Activated B cell treated with CpG ODN at 0.5 μM for 24 hours (primary cell): ENCODE measurements at regions not wholly inside any gene's neighbourhood (a gene's known extent, or its start where the extent isn't known, plus 50 kb on each side); places are given as distances from the start of the nearest gene placed in this dataset.

Experiments
- ATAC-seq: fragments of 200-7000 bp; cut with Tn5 transposase; one replicate; pipeline ENCODE4 v1.10.0; 2021; ENCODE audit warnings: low read depth, mild to moderate bottlenecking, moderate library complexity
- CTCF ChIA-PET: fragments of 350-600 bp; sonication (Branson Sonifier 250); formaldehyde crosslinking; loops from one replicate; lab custom pipeline; 2021; ENCODE audit warnings: antibody characterized with exemption; lab: Charles Lee
- POLR2A ChIA-PET: fragments of 350-600 bp; sonication (Branson Sonifier 250); formaldehyde crosslinking; loops from one replicate; lab custom pipeline; 2021; ENCODE audit warnings: antibody characterized with exemption; lab: Charles Lee
- DNase-seq: peaks from one replicate; pipeline ENCODE4 v3.0.0; 2022
- H3K27ac Mint-ChIP-seq: one replicate; pipeline ENCODE4 v1.8.0; 2020; ENCODE audit warnings: mixed read lengths
- H3K27me3 Mint-ChIP-seq: one replicate; pipeline ENCODE4 v1.8.0; 2021; ENCODE audit warnings: mixed read lengths
- H3K36me3 Mint-ChIP-seq: one replicate; pipeline ENCODE4 v1.8.0; 2021; ENCODE audit warnings: low read depth, mixed read lengths
- H3K4me1 Mint-ChIP-seq: one replicate; pipeline ENCODE4 v1.8.0; 2021; ENCODE audit warnings: mixed read lengths
- H3K4me3 Mint-ChIP-seq: one replicate; pipeline ENCODE4 v1.8.0; 2020; ENCODE audit warnings: mild to moderate bottlenecking, mixed read lengths
- H3K9me3 Mint-ChIP-seq: one replicate; pipeline ENCODE4 v1.8.0; 2020; ENCODE audit warnings: mixed read lengths
- CTCF ChIP-seq: fragments of 200-600 bp; IDR thresholded peaks from one replicate; pipeline ENCODE4 v1.8.0; 2022; ENCODE audit warnings: antibody characterized with exemption, mild to moderate bottlenecking
- intact Hi-C: fragments of 100-400 bp; cut with micrococcal nuclease; formaldehyde crosslinking; loops from one replicate; pipeline ENCODE4 v1.15.1; 2024

DNA sequence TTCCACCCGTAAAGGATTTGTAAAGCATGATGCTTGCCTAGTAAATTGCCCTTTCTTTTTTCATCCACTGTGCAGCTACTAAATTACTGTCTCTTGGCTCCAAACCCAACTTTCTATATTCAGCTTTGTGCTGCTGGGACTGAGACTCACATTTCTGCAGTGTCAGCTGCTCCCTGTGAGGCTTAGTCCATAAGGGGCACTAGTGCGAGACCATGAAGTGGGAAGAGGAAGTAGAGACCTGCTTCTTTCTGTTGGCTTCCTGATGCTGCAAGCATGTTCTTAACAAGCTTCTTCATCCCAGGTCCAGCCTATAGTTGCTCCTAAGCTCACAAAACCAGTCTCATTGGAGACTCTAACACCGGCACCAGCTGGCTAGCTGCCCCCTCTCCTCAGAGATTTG, 74.9 kb upstream of the HS3ST2 start:
- Mint-ChIP-seq H3K4me1 (peaks cover 2% of the 10 kb centered on the region), H3K27me3 (peaks cover 18% of the 10 kb centered on the region), H3K4me3 (no peak overlapping the region), H3K36me3 (no peaks in the 10 kb centered on the region), H3K27ac (no peak overlapping the region), H3K9me3 (peaks cover 12% of the 10 kb centered on the region)
- CTCF ChIA-PET, result no interaction called here
- TF ChIP-seq CTCF, result no peak
- intact Hi-C loops, result no loop called here
- POLR2A ChIA-PET, result no interaction called here
- ATAC-seq, result no peak
- DNase-seq, result no peak

GRCh38 chr16:22743401-22743800, 70.6 kb upstream of the HS3ST2 start:
- CTCF ChIA-PET, result no interaction called here
- Mint-ChIP-seq H3K4me1 (peaks cover 2% of the 10 kb centered on the region), H3K27me3 (peaks cover 21% of the 10 kb centered on the region), H3K36me3 (no peaks in the 10 kb centered on the region), H3K4me3 (no peak overlapping the region), H3K27ac (no peak overlapping the region), H3K9me3 (peaks cover 22% of the 10 kb centered on the region)
- POLR2A ChIA-PET, result no interaction called here
- ATAC-seq (no peak), DNase-seq (no peak)
- TF ChIP-seq CTCF, result no peak
- intact Hi-C loops, result no loop called here

DNA sequence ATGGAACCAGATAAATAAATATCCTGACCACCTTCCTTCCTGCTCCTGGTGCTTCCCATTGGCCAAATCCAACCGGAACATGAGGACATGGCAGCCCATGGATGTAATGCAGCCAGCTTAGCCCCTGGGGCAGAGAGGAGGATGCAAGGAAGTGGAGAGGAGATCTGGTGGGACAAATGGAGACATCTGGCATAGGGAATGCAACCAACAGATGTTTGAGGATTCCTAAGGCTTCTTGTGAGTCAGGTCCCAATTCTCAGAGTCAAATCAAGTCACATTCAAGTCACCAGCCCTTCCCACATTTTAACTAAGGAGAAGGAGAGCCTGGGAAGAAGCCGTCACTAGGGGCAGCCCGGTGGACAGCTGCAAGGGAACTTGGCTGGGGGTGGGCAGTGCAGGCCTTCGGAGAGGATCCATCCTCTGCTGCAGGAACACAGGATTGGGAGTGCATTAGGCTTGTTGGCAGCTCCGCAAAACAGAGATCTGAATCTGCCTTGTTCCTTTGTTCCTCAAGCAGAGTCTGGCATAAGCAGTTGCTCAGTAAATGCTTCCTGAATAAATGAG, 62.8 kb upstream of the HS3ST2 start:
- Mint-ChIP-seq H3K27me3 (peaks cover 20% of the 10 kb centered on the region), H3K9me3 (peaks cover 3% of the 10 kb centered on the region), H3K4me3 (no peak overlapping the region), H3K36me3 (no peaks in the 10 kb centered on the region), H3K4me1 (no peaks in the 10 kb centered on the region), H3K27ac (no peak overlapping the region)
- POLR2A ChIA-PET, result no interaction called here
- TF ChIP-seq CTCF, result no peak
- CTCF ChIA-PET, result no interaction called here
- ATAC-seq, result no peak
- no peak for DNase-seq
- intact Hi-C loops, result no loop called here

DNA sequence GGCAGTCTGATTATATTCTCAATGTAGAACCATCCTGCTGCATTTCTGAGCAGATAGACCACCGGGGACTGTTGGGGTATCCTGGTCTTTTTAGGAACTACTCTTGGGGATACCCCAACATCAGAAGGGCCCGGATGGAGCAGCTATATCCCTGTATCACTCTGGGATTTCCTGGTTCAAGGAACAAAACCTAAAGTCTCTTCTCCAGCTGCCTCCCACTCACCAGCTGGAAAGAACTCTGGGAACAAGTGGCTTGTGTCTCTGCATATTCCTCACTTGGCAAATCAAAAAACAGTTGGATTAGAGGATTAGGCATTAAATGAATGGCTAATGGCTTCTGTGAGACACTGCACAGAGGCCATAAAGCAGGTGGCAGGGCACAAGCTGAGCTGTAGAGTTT, 62.3 kb upstream of the HS3ST2 start:
- ChIA-PET CTCF (no interaction called here), POLR2A (no interaction called here)
- intact Hi-C loops, result no loop called here
- DNase-seq, result no peak
- Mint-ChIP-seq H3K4me3 (no peak overlapping the region), H3K27ac (no peak overlapping the region), H3K36me3 (no peaks in the 10 kb centered on the region), H3K4me1 (no peaks in the 10 kb centered on the region), H3K27me3 (peaks cover 19% of the 10 kb centered on the region), H3K9me3 (no peaks in the 10 kb centered on the region)
- no peak for TF ChIP-seq CTCF
- no peak for ATAC-seq

GRCh38 chr16:22753451-22753850, 60.5 kb upstream of the HS3ST2 start:
- H3K9me3 Mint-ChIP-seq, result peaks cover 3% of the 10 kb centered on the region
- TF ChIP-seq CTCF, result no peak

More at GRCh38 chr16:22753451-22753850, 60.5 kb upstream of the HS3ST2 start:
- H3K27ac Mint-ChIP-seq, result no peak overlapping the region
- ChIA-PET POLR2A (no interaction called here), CTCF (no interaction called here)
- intact Hi-C loops, result no loop called here
- peaks cover 17% of the 10 kb centered on the region for H3K27me3 Mint-ChIP-seq
- H3K36me3 Mint-ChIP-seq, result no peaks in the 10 kb centered on the region
- H3K4me1 Mint-ChIP-seq, result no peaks in the 10 kb centered on the region
- ATAC-seq, result no peak
- H3K4me3 Mint-ChIP-seq, result no peak overlapping the region
- no peak for DNase-seq
